GM21381 (cell line): ENCODE measurements at regions not wholly inside any gene's neighbourhood (a gene's known extent, or its start where the extent isn't known, plus 50 kb on each side); places are given as distances from the start of the nearest gene placed in this dataset.

Source experiments
- ATAC-seq: cut with Tn5 transposase; IDR thresholded peaks from one replicate; pipeline ENCODE4 v1.9.1; 2021; ENCODE audit warnings: mild to moderate bottlenecking, moderate library complexity; ENCODE audit not compliant: unreplicated experiment

DNA sequence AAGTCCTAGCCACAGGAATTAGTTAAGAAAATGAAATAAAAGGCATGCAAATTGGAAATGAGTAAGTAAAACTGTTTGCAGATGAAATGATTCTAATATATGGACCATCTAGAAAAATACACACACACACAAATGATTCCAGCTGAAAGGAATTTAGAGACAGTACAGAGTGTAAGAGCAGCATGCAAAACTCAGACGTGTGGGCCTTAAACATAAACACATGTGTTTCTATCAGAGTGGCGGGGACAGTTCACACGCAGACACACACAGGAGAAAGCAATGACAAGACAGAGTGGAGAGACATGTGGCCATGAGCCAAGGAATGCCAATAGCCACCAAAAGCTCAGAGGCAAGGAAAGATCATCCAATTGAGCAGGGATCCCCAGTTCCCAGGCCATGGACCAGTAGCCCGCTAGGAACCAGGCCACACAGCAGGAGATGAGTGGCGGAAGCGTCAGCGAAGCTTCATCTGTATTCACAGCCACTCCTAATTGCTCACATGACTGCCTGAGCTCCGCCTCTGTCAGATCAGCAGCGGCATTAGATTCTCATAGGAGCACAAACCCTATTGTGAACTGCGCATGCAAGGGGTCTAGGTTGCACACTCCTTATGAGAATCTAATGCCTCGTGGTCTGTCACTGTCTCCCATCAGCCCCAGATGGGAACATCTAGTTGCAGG is 155.4 kb downstream of the ARL4C start:
- no peak for ATAC-seq

GRCh38 chr2:234339501-234339900 is 157.4 kb downstream of the ARL4C start:
- ATAC-seq = no peak

DNA sequence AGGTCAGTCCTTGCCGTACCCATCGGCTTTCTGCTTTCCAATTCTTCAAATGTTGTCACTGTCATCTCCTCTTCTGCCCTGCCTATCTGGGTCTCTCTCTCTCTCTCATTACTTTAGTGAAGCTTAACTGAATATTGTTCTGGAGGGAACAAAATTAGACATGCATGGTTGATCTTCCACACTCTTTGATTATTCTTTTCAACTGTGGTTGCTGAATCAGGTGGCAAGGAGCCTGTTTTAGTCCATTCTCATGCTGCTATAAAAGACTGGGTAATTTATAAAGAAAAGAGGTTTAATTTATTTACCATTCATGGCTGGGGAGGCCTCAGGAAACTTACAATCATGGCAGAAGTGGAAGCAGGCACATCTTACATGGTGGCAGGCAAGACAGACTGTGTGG is 157.9 kb downstream of the ARL4C start:
- ATAC-seq = no peak

DNA sequence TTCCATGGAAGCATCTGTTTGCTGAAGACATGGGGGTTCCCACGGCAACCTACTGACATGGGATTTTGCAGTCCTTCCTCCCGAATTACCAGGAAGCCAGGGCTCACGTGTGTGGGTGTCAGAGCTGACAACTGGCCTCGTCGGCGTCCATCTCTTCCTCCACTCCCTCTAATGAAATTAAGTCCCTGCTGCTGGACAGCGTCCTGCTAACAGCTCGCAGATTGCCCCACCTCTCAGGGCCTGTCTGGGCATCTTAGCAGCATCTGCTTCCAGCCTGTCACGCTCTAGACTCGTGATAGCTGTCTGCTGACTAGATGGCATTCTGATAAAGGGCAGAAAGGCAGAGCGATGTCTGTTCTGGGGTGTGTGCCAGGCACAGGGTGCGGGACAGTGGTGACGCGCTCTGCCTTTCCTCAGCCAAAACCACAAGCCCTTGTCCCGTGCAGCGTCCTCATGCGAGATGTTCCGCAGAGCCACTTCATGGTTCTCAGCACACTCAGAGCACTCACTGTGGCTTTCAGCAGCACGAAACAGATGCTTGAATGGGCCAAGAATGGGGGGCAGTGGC is 161.1 kb downstream of the ARL4C start:
- ATAC-seq = no peak

- ATAC-seq = no peak
These were observed 162.1 kb downstream of the ARL4C start for GRCh38 chr2:234334756-234335155.

DNA sequence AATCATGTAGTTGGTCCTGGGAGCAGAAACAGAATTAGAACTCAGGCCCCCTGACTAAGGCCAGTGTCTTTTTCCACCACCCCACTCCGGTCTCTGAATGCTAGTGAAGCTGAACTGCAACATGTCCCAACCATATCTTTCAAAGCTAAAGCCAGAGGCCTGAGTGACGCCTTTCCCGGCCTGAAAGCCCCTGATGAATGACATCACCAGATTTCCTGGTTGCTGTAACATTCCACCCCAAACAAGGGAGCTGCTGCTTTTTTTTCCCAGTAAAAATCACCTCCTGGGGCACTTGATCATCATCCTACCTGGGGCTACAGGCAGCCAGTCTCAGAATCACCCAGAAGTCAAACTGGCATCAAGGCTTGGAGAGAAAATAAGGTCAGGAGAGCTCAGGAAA is 162.7 kb downstream of the ARL4C start:
- ATAC-seq = no peak

DNA sequence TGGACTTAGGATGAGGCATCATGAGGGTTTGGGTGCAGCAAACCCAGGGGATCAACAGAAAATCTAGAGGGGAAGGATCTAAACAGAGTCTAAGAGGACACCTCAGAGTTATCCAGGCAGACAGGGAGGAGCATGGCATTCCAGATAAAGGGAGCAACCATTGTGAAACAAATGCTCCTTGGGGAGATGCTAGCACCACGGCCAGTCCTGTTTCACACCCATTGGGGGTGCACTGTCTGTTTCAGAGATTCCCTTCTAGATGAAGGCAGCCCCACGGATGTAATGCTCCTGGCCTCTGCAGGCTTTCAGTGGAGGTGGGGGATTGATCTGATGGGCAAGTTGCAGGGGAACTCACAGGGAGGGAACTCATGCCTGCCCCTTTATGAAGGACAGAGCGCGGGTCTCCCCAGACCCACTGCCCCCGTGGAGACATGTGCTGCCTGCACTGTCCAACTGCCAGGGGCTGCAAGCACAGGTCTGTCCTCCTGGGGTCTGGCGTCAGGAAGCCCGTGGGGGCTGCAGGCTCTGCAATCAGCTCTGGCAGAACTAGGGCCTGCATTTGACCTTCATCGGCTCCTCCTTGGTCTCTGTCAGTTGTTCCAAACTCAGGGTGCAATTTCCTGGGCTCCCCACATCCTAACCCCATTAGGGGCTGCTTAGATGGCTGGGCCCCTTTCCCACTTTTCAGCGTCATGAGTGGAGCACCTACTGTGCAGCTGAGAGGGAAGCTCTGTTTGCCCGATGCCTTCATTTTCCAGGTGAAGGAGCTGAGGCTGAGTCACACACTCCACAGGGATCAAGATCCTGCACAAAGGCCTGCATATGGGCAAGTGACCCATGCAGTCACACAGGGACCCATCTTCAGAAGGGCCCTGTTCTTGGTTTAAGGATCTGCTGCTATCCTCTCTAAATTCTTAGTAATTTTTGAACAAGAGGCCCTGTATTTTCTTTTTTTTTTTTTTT is 163.4 kb downstream of the ARL4C start:
- no peak for ATAC-seq

DNA sequence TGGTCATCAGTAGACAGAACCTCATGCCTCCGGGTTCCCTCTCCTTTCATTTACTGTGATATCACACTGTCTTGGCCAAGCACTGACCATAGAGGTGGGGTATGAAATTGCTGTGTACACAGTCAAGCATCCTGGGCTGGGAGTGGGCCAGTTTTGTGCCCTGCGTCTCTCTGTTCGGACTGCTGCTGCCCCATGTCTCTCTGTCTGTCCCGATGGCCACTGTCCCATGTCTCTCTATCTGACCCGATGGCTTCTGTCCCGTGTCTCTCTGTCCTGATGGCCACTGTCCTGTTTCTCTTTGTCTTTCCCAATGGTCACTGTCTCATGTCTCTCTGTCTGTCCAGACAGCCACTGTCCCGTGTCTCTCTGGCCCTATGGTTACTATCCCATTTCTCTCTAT is 164.9 kb downstream of the ARL4C start:
- ATAC-seq = no peak

DNA sequence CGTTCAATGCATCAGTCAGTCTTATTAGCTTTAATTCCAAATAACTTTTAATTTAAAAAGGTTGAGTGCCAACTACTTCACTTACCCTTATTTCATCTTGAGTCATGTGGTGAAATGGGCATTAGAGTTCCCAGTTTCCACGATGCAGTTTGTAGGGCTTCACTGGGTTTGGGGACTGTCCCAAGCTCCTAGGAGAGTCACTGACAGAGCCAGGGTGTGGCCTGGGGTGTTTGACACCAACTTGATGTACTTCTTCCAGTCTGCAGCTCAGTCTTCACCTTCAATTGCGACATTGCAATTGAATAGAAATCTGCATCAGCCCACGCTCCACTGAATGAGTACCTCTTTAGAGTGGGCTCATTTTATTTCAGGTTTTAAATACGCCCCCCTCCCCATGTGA is 165.3 kb downstream of the ARL4C start:
- ATAC-seq = no peak

DNA sequence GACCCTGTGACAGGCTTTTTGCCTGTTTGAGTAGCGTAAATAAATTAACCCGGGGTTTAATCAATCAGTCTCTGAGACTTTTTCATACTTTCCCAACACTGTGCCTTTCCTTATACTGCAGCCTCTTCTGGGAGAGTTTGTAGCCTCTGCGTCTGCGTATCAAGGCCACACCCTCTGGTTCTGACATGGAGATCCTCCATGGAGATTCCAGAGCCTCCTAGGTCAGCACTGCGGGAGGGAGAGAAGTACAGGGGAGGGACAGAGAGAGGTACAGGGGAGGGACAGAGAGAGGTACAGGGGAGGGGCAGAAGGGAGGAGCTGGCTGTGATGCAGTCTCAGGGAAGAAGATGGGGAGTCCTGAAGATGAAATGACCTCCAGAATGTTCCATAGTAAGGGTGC is 166.0 kb downstream of the ARL4C start:
- ATAC-seq = no peak

- ATAC-seq = no peak
These were observed 167.5 kb downstream of the ARL4C start for GRCh38 chr2:234329202-234329960.

GRCh38 chr2:234328444-234328990 is 168.4 kb downstream of the ARL4C start:
- ATAC-seq = no peak

- ATAC-seq = no peak
These were observed 170.2 kb downstream of the ARL4C start for GRCh38 chr2:234326694-234327093.

- no peak for ATAC-seq
These were observed 172.8 kb downstream of the ARL4C start for GRCh38 chr2:234324116-234324515.

GRCh38 chr2:234322766-234323465 is 174.0 kb downstream of the ARL4C start:
- no peak for ATAC-seq

DNA sequence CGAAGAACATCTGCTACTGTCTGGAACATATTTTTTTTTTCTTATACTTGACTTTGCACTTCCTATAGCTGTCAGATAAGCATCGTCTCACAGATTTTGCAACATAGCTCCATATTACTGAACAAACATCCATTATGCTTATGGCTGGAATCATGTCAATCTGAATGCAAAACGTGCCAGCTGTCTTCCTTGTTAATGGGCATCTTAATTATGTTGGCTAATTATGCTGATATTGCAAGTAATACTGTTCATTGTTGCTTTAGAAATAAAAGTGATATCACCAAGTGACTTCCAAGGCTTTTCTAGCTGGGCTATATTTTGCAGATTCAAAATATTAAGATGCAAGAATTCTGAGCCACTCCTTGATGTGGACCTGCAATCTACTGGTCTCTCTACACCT is 176.8 kb downstream of the ARL4C start:
- no peak for ATAC-seq

DNA sequence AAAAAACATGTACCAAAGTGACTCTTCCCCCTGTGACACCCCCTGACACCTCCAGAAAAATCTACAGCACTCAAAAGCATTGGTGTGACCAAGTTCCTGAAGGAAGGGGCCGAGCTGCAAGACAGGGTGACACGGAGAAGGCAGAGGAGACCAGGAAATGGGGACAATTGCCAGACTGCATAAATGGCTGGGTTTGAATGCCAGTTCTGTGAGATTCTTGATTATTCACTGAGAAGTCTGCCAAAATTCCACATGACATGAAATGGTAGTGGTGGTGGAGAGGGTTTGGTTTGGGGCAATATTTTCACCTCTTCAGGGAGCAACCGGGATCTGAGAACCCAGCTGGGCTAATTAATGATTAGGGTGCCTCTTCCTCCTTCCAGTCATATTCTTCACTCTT is 178.5 kb downstream of the ARL4C start:
- ATAC-seq = no peak

- ATAC-seq = no peak
These were observed 183.3 kb downstream of the ARL4C start for GRCh38 chr2:234313558-234313957.

GRCh38 chr2:234310166-234310565 is 186.7 kb downstream of the ARL4C start:
- ATAC-seq = no peak

DNA sequence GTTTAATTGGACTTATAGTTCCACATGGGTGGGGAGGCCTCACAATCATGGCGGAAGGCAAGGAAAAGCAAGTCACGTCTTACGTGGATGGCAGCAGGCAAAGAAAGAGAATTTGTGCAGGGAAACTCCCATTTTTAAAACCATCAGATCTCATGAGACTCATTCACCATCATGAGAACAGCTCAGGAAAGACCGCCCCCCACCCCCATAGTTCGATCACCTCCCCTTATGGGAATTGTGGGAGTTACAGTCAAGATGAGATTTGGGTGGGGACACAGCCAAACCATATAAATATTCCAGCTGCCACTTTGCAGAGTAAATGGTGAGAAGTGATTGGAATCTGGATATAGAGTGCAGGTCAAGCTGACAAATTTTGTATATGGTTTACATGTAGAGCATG is 187.4 kb downstream of the ARL4C start:
- ATAC-seq = no peak
